SK-N-SH treated with all-trans-retinoic acid at 6 μM for 48 hours (cell line): ENCODE measurements at regions not wholly inside any gene's neighbourhood (a gene's known extent, or its start where the extent isn't known, plus 50 kb on each side); places are given as distances from the start of the nearest gene placed in this dataset.

Source experiments
- ATAC-seq: fragments of 200-7000 bp; cut with Tn5 transposase; 3 replicates; pipeline ENCODE4 v1.9.1; 2020; ENCODE audit warnings: mild to moderate bottlenecking, moderate library complexity
- ARNTL ChIP-seq: fragments of 450-650 bp; formaldehyde crosslinking; IDR thresholded peaks from 2 replicates; pipeline ENCODE4 v1.5.0; 2020; ENCODE audit warnings: low read depth, mild to moderate bottlenecking, moderate library complexity, borderline replicate concordance
- CSDC2 ChIP-seq: fragments of 250-450 bp; sonication (Bioruptor Pico); IDR thresholded peaks from 2 replicates; pipeline ENCODE4 v1.5.0; 2020; ENCODE audit warnings: mild to moderate bottlenecking, moderate library complexity
- CSRNP3 ChIP-seq: fragments of 250-450 bp; sonication (Bioruptor Pico); IDR thresholded peaks from 2 replicates; pipeline ENCODE4 v1.5.1; 2021; ENCODE audit warnings: mild to moderate bottlenecking, moderate library complexity
- ESRRG ChIP-seq: fragments of 250-450 bp; sonication (Bioruptor Pico); IDR thresholded peaks from 2 replicates; pipeline ENCODE4 v1.6.1; 2021; ENCODE audit warnings: mild to moderate bottlenecking
- GLIS3 ChIP-seq: fragments of 250-450 bp; sonication (Bioruptor Pico); IDR thresholded peaks from 2 replicates; pipeline ENCODE4 v1.5.0; 2020; ENCODE audit warnings: mild to moderate bottlenecking, moderate library complexity
- ISL1 ChIP-seq: fragments of 250-450 bp; sonication (Bioruptor Pico); IDR thresholded peaks from 2 replicates; pipeline ENCODE4 v2.1.2; 2022; ENCODE audit warnings: mild to moderate bottlenecking, moderate library complexity
- POU6F1 ChIP-seq: fragments of 250-450 bp; sonication (Bioruptor Pico); IDR thresholded peaks from 2 replicates; pipeline ENCODE4 v1.8.0; 2021; ENCODE audit warnings: low read depth, mild to moderate bottlenecking, moderate library complexity, borderline replicate concordance
- PPARA ChIP-seq: fragments of 250-450 bp; sonication (Bioruptor Pico); IDR thresholded peaks from 2 replicates; pipeline ENCODE4 v1.5.0; 2020; ENCODE audit warnings: mild to moderate bottlenecking, borderline replicate concordance
- RARB ChIP-seq: fragments of 250-450 bp; sonication (Bioruptor Pico); IDR thresholded peaks from 2 replicates; pipeline ENCODE4 v1.8.0; 2021; ENCODE audit warnings: mild to moderate bottlenecking, moderate library complexity
- SNAI2 ChIP-seq: fragments of 250-450 bp; sonication (Bioruptor Pico); IDR thresholded peaks from 2 replicates; pipeline ENCODE4 v1.5.0; 2020; ENCODE audit warnings: mild to moderate bottlenecking, moderate library complexity
- TCF4 ChIP-seq: fragments of 250-450 bp; sonication (Bioruptor Pico); IDR thresholded peaks from 2 replicates; pipeline ENCODE4 v1.8.0; 2021; ENCODE audit warnings: mild to moderate bottlenecking, moderate library complexity, borderline replicate concordance
- TOX ChIP-seq: fragments of 250-450 bp; sonication (Bioruptor Pico); IDR thresholded peaks from 2 replicates; pipeline ENCODE4 v1.8.0; 2021; ENCODE audit warnings: mild to moderate bottlenecking, moderate library complexity, borderline replicate concordance
- ZC3H10 ChIP-seq: fragments of 250-450 bp; sonication (Bioruptor Pico); IDR thresholded peaks from 2 replicates; pipeline ENCODE4 v1.5.1; 2021; ENCODE audit warnings: mild to moderate bottlenecking, moderate library complexity
- ZFP3 ChIP-seq: fragments of 250-450 bp; sonication (Bioruptor Pico); IDR thresholded peaks from 2 replicates; pipeline ENCODE4 v1.5.0; 2020; ENCODE audit warnings: mild to moderate bottlenecking, moderate library complexity
- ZFP30 ChIP-seq: fragments of 450-650 bp; formaldehyde crosslinking; IDR thresholded peaks from 2 replicates; pipeline ENCODE4 v1.5.0; 2022; ENCODE audit warnings: mild to moderate bottlenecking, moderate library complexity
- ZNF565 ChIP-seq: fragments of 450-650 bp; formaldehyde crosslinking; conservative IDR thresholded peaks from 2 replicates; pipeline ENCODE4 v1.5.0; 2020; ENCODE audit warnings: low read depth, mild to moderate bottlenecking, moderate library complexity
- ZNF8 ChIP-seq: fragments of 450-650 bp; formaldehyde crosslinking; IDR thresholded peaks from 2 replicates; pipeline ENCODE4 v1.5.0; 2020; ENCODE audit warnings: mild to moderate bottlenecking, moderate library complexity
- TF ChIP-seq, protein P1 (sequence below): fragments of 250-450 bp; sonication (Bioruptor Pico); IDR thresholded peaks from 2 replicates; pipeline ENCODE4 v1.5.0; 2020; ENCODE audit warnings: mild to moderate bottlenecking, moderate library complexity
- TF ChIP-seq, protein P2 (sequence below): fragments of 250-450 bp; sonication (Bioruptor Pico); IDR thresholded peaks from 2 replicates; pipeline ENCODE4 v1.5.1; 2020; ENCODE audit warnings: low read depth, mild to moderate bottlenecking, moderate library complexity

DNA sequence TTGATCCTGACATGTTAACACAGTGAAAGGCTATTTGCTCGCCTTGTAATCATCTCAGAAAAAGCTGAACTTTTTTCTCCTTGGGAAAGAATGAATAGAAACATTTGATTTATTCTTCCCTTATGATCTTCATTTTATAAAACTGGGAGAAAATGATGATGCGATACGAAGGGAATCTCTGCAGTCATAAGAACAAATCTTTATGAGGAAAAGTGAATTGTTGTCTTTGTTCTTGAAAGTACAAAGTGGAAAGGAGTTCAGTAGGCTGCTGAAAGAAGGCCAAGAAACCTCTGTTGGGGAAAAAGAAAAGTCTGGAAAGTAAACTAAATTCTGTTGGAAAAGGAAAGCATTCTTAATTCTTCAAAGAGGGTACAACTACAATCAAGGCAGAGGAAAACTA lies 248.8 kb downstream of the NSUN3 start (continued):
- TF ChIP-seq, protein P1, sequence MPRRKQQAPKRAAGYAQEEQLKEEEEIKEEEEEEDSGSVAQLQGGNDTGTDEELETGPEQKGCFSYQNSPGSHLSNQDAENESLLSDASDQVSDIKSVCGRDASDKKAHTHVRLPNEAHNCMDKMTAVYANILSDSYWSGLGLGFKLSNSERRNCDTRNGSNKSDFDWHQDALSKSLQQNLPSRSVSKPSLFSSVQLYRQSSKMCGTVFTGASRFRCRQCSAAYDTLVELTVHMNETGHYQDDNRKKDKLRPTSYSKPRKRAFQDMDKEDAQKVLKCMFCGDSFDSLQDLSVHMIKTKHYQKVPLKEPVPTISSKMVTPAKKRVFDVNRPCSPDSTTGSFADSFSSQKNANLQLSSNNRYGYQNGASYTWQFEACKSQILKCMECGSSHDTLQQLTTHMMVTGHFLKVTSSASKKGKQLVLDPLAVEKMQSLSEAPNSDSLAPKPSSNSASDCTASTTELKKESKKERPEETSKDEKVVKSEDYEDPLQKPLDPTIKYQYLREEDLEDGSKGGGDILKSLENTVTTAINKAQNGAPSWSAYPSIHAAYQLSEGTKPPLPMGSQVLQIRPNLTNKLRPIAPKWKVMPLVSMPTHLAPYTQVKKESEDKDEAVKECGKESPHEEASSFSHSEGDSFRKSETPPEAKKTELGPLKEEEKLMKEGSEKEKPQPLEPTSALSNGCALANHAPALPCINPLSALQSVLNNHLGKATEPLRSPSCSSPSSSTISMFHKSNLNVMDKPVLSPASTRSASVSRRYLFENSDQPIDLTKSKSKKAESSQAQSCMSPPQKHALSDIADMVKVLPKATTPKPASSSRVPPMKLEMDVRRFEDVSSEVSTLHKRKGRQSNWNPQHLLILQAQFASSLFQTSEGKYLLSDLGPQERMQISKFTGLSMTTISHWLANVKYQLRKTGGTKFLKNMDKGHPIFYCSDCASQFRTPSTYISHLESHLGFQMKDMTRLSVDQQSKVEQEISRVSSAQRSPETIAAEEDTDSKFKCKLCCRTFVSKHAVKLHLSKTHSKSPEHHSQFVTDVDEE (CRISPR knock-in tag): no peak
- TF ChIP-seq TOX (CRISPR knock-in tag): no peak
- TF ChIP-seq, all 23 proteins: peak for 0

DNA sequence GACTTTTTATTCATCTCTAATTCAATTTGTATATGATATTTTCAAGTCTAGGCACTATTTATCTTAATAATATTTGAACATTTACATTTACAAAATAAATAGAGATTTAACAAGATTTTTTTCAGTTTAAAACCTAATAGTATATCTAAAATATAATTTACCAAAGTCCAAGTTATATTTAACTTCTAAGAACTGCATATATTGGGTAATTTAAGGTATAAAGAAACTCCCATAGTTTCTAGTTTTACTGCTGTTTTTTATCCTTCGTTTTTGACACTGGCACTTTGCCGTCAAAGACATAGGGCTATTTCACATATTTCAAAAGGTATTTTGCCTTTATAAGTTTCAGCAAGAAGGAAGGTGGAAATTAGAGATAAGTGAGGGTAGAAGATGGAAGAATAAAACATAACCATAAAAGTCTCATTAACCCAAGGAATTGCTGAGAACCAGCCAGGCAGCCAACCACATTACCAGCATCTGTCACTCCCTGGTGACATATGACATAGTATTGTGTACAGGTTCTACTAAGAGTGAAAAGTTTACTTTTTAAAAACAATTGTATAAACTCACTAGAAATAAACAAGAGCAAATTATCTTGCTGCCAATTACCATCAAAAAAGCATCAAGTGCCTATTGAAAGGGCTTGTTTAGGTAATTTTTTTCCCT lies 251.5 kb downstream of the NSUN3 start:
- TF ChIP-seq TOX (CRISPR knock-in tag): no peak
- no peak for TF ChIP-seq TCF4 (CRISPR knock-in tag)
- TF ChIP-seq GLIS3 (CRISPR knock-in tag): no peak
- TF ChIP-seq ISL1 (CRISPR knock-in tag): no peak
- no peak for TF ChIP-seq ZFP30 (CRISPR knock-in tag)
- no peak for TF ChIP-seq RARB (CRISPR knock-in tag)
- TF ChIP-seq, protein P1 (CRISPR knock-in tag): no peak
- TF ChIP-seq, protein P2, sequence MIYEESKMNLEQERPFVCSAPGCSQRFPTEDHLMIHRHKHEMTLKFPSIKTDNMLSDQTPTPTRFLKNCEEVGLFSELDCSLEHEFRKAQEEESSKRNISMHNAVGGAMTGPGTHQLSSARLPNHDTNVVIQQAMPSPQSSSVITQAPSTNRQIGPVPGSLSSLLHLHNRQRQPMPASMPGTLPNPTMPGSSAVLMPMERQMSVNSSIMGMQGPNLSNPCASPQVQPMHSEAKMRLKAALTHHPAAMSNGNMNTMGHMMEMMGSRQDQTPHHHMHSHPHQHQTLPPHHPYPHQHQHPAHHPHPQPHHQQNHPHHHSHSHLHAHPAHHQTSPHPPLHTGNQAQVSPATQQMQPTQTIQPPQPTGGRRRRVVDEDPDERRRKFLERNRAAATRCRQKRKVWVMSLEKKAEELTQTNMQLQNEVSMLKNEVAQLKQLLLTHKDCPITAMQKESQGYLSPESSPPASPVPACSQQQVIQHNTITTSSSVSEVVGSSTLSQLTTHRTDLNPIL (CRISPR knock-in tag): no peak
- TF ChIP-seq CSRNP3 (CRISPR knock-in tag): no peak
- no peak for TF ChIP-seq SNAI2
- no peak for TF ChIP-seq ZC3H10 (CRISPR knock-in tag)
- TF ChIP-seq POU6F1 (CRISPR knock-in tag): no peak
- no peak for TF ChIP-seq ARNTL (CRISPR knock-in tag)
- TF ChIP-seq PPARA: no peak
- ATAC-seq: no peak

- no peak for ATAC-seq
- TF ChIP-seq, protein P1 (CRISPR knock-in tag): no peak
- TF ChIP-seq TCF4 (CRISPR knock-in tag) (no peak), CSDC2 (no peak), GLIS3 (CRISPR knock-in tag) (no peak), CSRNP3 (CRISPR knock-in tag) (no peak), ZFP30 (CRISPR knock-in tag) (no peak), RARB (CRISPR knock-in tag) (no peak), TOX (CRISPR knock-in tag) (no peak), ZNF565 (CRISPR knock-in tag) (no peak), ZFP3 (no peak), POU6F1 (CRISPR knock-in tag) (no peak), ZNF8 (CRISPR knock-in tag) (no peak), ESRRG (CRISPR knock-in tag) (no peak), SNAI2 (no peak)
These were observed 254.2 kb downstream of the NSUN3 start for GRCh38 chr3:94317017-94317416.
